Mesendoderm (in vitro differentiated cells): ENCODE measurements at regions not wholly inside any gene's neighbourhood (a gene's known extent, or its start where the extent isn't known, plus 50 kb on each side); places are given as distances from the start of the nearest gene placed in this dataset.
"Not testable (repeated sequence)": the region's sequence is repeated elsewhere in the genome, so short reads cannot be mapped to it uniquely, and the experiment has no call there.

Source experiments
- DNase-seq: peaks from one replicate; pipeline ENCODE4 v3.0.0; 2013
- H2AK5ac ChIP-seq: 2 replicates; pipeline ENCODE4 v1.6.1; 2013; ENCODE audit warnings: low read length, inconsistent platforms
- H2BK120ac ChIP-seq: 2 replicates; pipeline ENCODE4 v1.6.1; 2013; ENCODE audit warnings: low read depth, mild to moderate bottlenecking, low read length, moderate library complexity, mixed read lengths
- H2BK15ac ChIP-seq: replicated peaks from 2 replicates; pipeline ENCODE4 v1.6.1; 2013; ENCODE audit warnings: low read depth, mild to moderate bottlenecking, moderate library complexity
- H2BK5ac ChIP-seq: 2 replicates; pipeline ENCODE4 v1.6.1; 2013; ENCODE audit warnings: low read length, inconsistent platforms
- H3K18ac ChIP-seq: 2 replicates; pipeline ENCODE4 v1.6.1; 2013; ENCODE audit warnings: mild to moderate bottlenecking, low read length, mixed read lengths
- H3K23ac ChIP-seq: one replicate; pipeline ENCODE4 v1.6.1; 2013; ENCODE audit warnings: low read length
- H3K27ac ChIP-seq: 2 replicates; pipeline ENCODE4 v1.5.1; 2013; ENCODE audit warnings: low read depth, mild to moderate bottlenecking, inconsistent platforms, low read length, moderate library complexity
- H3K27me3 ChIP-seq: 2 replicates; pipeline ENCODE4 v1.6.1; 2013; ENCODE audit warnings: low read length, control low read depth, mild to moderate bottlenecking, inconsistent platforms; ENCODE audit not compliant: insufficient read depth, poor library complexity
- H3K36me3 ChIP-seq: 2 replicates; pipeline ENCODE4 v1.6.1; 2013; ENCODE audit warnings: low read length, inconsistent platforms; ENCODE audit not compliant: control insufficient read depth, insufficient read depth
- H3K4ac ChIP-seq: one replicate; pipeline ENCODE4 v1.6.1; 2013; ENCODE audit warnings: low read depth, mild to moderate bottlenecking, low read length, moderate library complexity
- H3K4me1 ChIP-seq: 2 replicates; pipeline ENCODE4 v1.6.1; 2013; ENCODE audit warnings: low read depth, low read length, inconsistent platforms; ENCODE audit not compliant: control insufficient read depth
- H3K4me2 ChIP-seq: 2 replicates; pipeline ENCODE4 v1.6.1; 2013; ENCODE audit warnings: low read length
- H3K4me3 ChIP-seq: 2 replicates; pipeline ENCODE4 v1.5.1; 2013; ENCODE audit warnings: mild to moderate bottlenecking, low read length
- H3K56ac ChIP-seq: one replicate; pipeline ENCODE4 v1.6.1; 2013; ENCODE audit warnings: low read length
- H3K79me1 ChIP-seq: 2 replicates; pipeline ENCODE4 v1.6.1; 2013; ENCODE audit warnings: low read length, inconsistent platforms
- H3K79me2 ChIP-seq: 2 replicates; pipeline ENCODE4 v1.6.1; 2013; ENCODE audit warnings: mild to moderate bottlenecking, low read length; ENCODE audit not compliant: control insufficient read depth, insufficient read depth
- H3K9ac ChIP-seq: 2 replicates; pipeline ENCODE4 v1.6.1; 2013; ENCODE audit warnings: low read length, inconsistent platforms
- H4K5ac ChIP-seq: one replicate; pipeline ENCODE4 v1.6.1; 2013; ENCODE audit warnings: low read length
- H4K8ac ChIP-seq: one replicate; pipeline ENCODE4 v1.6.1; 2013; ENCODE audit warnings: low read depth, mild to moderate bottlenecking, control low read depth, low read length, moderate library complexity
- WGBS: extraction: QIAGEN DNeasy Blood & Tissue Kit; methylation state at CpG from one replicate; pipeline ENCODE4 v1.1.7; 2013; ENCODE audit warnings: low lambda C conversion rate, missing lambda C conversion rate; ENCODE audit not compliant: insufficient coverage; ENCODE audit errors: extremely low coverage; 5-methylcytosine and 5-hydroxymethylcytosine counted together

DNA sequence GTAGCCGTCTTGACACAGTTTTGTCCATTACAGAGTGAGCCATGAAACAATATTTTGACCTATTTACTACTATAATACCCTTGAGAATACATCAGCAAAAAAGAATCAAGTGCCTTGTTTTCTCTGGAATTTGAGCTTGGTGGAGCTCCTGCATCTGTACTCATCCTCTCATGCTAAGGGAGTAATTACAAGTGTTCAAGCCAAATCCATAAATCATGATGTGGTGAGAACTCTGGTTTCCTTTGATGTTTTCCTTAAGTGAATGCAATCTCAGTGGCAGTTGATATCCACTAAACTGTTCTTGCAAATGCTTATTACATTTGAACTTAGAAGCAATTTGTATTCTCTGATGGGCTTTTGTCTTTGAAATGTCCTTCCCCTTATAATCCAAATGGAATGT is 824.6 kb upstream of the TMPRSS15 start:
- Histone ChIP-seq H3K4me3 (no peak overlapping the region), H3K4me2 (no peak overlapping the region), H4K8ac (no peak overlapping the region), H3K23ac (no peak overlapping the region), H3K27me3 (no peaks in the 10 kb centered on the region), H4K5ac (no peak overlapping the region), H3K36me3 (no peaks in the 10 kb centered on the region), H2BK120ac (no peak overlapping the region), H3K27ac (no peak overlapping the region), H3K9ac (no peak overlapping the region), H3K79me2 (no peaks in the 10 kb centered on the region), H3K4me1 (no peaks in the 10 kb centered on the region), H2BK5ac (no peak overlapping the region), H3K56ac (no peak overlapping the region), H3K18ac (no peak overlapping the region), H3K79me1 (no peaks in the 10 kb centered on the region), H2BK15ac (no peak overlapping the region), H3K4ac (no peak overlapping the region), H2AK5ac (no peak overlapping the region)
- no peak for DNase-seq
- no CpG with 5 or more reads among the region's 1 CpG for WGBS

- H2BK5ac ChIP-seq, H3K27me3 ChIP-seq: not testable (repeated sequence)
- WGBS, result no CpG with 5 or more reads among the region's 12 CpGs
These were observed 830.3 kb upstream of the TMPRSS15 start for GRCh38 chr21:19233841-19234240.

GRCh38 chr21:19236209-19236608 is 832.6 kb upstream of the TMPRSS15 start:
- H3K4me3 ChIP-seq, result no peak overlapping the region
- H2BK120ac ChIP-seq, result no peak overlapping the region
- no peak overlapping the region for H3K9ac ChIP-seq
- H3K79me2 ChIP-seq, result no peaks in the 10 kb centered on the region
- no peak overlapping the region for H2BK15ac ChIP-seq
- H3K27me3 ChIP-seq, result no peaks in the 10 kb centered on the region
- H3K56ac ChIP-seq, result no peak overlapping the region
- no peak overlapping the region for H3K18ac ChIP-seq
- no peak overlapping the region for H3K4ac ChIP-seq
- no peaks in the 10 kb centered on the region for H3K79me1 ChIP-seq
- DNase-seq, result no peak
- H3K27ac ChIP-seq, result no peak overlapping the region
- H3K23ac ChIP-seq, result no peak overlapping the region
- H2BK5ac ChIP-seq, result no peak overlapping the region
- H2AK5ac ChIP-seq, result no peak overlapping the region
- no peak overlapping the region for H4K8ac ChIP-seq
- H3K4me2 ChIP-seq, result no peak overlapping the region
- H4K5ac ChIP-seq, result no peak overlapping the region
- H3K36me3 ChIP-seq, result no peaks in the 10 kb centered on the region
- H3K4me1 ChIP-seq, result no peaks in the 10 kb centered on the region
- WGBS, result no CpG with 5 or more reads among the region's 9 CpGs

More at GRCh38 chr21:19233841-19234240, 830.3 kb upstream of the TMPRSS15 start:
- not testable (repeated sequence) for H3K4me2 ChIP-seq, H4K5ac ChIP-seq, H3K18ac ChIP-seq, DNase-seq, H2AK5ac ChIP-seq, H3K4ac ChIP-seq, H3K56ac ChIP-seq, H3K79me1 ChIP-seq, H2BK120ac ChIP-seq, H3K23ac ChIP-seq, H3K79me2 ChIP-seq, H3K9ac ChIP-seq, H4K8ac ChIP-seq, H3K27ac ChIP-seq, H3K4me1 ChIP-seq, H3K4me3 ChIP-seq, H3K36me3 ChIP-seq, H2BK15ac ChIP-seq

DNA sequence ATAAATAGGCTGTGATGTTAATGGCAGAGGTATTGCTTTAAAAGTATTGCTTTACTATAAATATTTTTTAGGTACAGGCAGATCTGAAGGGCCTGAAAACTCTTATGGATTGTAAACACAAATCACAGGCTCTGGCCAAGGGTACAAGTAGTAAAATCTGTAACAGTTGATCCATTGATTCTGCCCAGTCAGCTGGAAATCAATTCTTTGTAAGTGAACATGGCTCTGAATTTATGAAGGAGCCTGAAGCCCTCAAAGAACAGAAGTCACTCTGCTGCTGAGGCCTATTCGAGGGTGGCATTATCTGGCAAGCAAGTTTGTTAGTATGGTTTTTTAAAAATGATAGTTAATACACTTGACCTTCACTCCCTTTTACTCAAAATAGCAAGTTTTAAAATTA is 834.0 kb upstream of the TMPRSS15 start:
- Histone ChIP-seq H3K4me3 (no peak overlapping the region), H3K79me2 (no peaks in the 10 kb centered on the region), H4K5ac (no peak overlapping the region), H3K4ac (no peak overlapping the region), H3K27me3 (no peaks in the 10 kb centered on the region), H3K9ac (no peak overlapping the region), H3K23ac (no peak overlapping the region), H3K79me1 (no peaks in the 10 kb centered on the region), H2BK15ac (no peak overlapping the region), H4K8ac (no peak overlapping the region), H3K4me2 (no peak overlapping the region), H2AK5ac (no peak overlapping the region), H2BK5ac (no peak overlapping the region), H3K36me3 (no peaks in the 10 kb centered on the region), H3K27ac (no peak overlapping the region), H3K4me1 (no peaks in the 10 kb centered on the region), H3K56ac (no peak overlapping the region), H3K18ac (no peak overlapping the region), H2BK120ac (no peak overlapping the region)
- DNase-seq, result no peak
- WGBS, result no CpG with 5 or more reads among the region's 1 CpG

DNA sequence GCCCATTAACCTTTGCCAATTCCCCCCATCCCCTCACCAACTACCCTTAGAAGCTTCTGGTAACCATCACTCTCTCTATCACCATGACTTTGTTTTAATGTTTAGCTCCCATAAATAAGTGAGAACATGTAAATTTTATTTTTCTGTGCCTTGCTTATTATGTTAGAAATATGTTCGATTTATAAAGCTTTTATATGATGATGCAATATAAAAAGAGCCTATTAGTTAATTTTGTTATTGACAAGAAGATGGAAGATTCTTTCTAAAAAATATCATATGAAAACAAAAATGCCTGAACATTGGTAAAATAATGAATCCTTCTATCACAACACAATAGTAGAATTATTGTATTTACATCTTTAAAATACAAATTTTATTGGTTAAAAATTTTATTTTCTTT is 836.1 kb upstream of the TMPRSS15 start:
- WGBS, result 100% methylated on average over 1 of the region's 1 CpG

DNA sequence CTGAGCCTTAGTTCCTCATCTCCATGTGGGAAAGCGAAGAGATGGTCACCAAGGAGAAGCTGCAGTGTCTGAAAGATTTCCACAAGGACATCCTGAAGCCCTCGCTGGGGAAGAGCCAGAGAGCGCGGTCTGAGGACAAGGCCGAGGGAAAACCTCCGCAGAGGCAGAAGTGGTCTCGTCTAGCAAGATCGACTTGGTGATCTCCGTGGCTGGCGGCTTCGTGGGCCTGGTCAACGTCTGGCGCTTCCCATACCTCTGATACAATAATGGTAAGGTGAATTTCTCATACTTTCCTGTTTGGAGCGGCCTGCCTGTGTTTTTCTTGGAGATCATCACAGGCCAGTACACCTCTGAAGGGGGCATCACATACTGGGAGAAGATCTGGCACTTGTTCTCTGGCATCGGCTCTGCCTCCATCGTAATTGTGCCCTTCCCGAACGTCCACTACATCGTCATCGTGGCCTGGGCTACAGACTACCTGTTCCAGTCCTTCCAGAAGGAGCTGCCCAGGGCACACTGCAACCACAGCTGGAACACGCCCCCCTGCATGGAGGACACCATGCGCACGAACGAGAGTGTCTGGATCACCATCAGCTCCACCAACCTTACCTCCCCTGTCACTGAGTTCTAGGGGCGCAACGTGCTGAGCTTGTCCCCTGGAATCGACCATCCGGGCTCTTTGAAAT is 841.1 kb upstream of the TMPRSS15 start:
- Histone ChIP-seq H3K4me1 (no peaks in the 10 kb centered on the region), H2BK120ac (no peak overlapping the region), H3K4ac (no peak overlapping the region), H3K4me3 (no peak overlapping the region), H2BK15ac (no peak overlapping the region), H3K79me1 (no peaks in the 10 kb centered on the region), H3K27me3 (no peaks in the 10 kb centered on the region), H3K23ac (no peak overlapping the region), H3K18ac (no peak overlapping the region), H3K36me3 (no peaks in the 10 kb centered on the region), H3K27ac (no peak overlapping the region), H4K8ac (no peak overlapping the region), H3K4me2 (no peak overlapping the region), H2AK5ac (no peak overlapping the region), H3K9ac (no peak overlapping the region), H4K5ac (no peak overlapping the region), H3K56ac (no peak overlapping the region), H3K79me2 (no peaks in the 10 kb centered on the region), H2BK5ac (no peak overlapping the region)
- WGBS, result no CpG with 5 or more reads among the region's 28 CpGs
- DNase-seq, result no peak

More for the DNA sequence above, 836.1 kb upstream of the TMPRSS15 start:
- Histone ChIP-seq H3K4me2 (no peak overlapping the region), H2BK5ac (no peak overlapping the region), H3K36me3 (no peaks in the 10 kb centered on the region), H3K18ac (no peak overlapping the region), H2BK15ac (no peak overlapping the region), H3K79me2 (no peaks in the 10 kb centered on the region), H2BK120ac (no peak overlapping the region), H3K23ac (no peak overlapping the region), H4K8ac (no peak overlapping the region), H3K79me1 (no peaks in the 10 kb centered on the region), H3K4me3 (no peak overlapping the region), H2AK5ac (no peak overlapping the region), H3K27me3 (no peaks in the 10 kb centered on the region), H3K4me1 (no peaks in the 10 kb centered on the region), H3K4ac (no peak overlapping the region), H3K27ac (no peak overlapping the region), H4K5ac (no peak overlapping the region), H3K9ac (no peak overlapping the region), H3K56ac (no peak overlapping the region)
- no peak for DNase-seq
